Right atrium auricular region (tissue), 2 donors: ENCODE measurements at regions not wholly inside any gene's neighbourhood (a gene's known extent, or its start where the extent isn't known, plus 50 kb on each side); places are given as distances from the start of the nearest gene placed in this dataset.

ENCODE experiments used
- DNase-seq: peaks from one replicate; pipeline ENCODE4 v3.0.0-alpha.2; 2019; ENCODE audit warnings: low spot score
- H3K27ac ChIP-seq, 2 donors: fragments of 200-600 bp; sonication (generic); 1 replicate in 1 of 2; 2 replicates in 1 of 2; pipeline ENCODE4 v1.5.1; 2016 to 2019
- H3K27me3 ChIP-seq, 2 donors: fragments of 200-600 bp; sonication (generic); one replicate each; pipeline versions ENCODE4 v1.5.1 to v1.6.0; 2017 to 2019
- H3K36me3 ChIP-seq: fragments of 200-600 bp; sonication (generic); one replicate; pipeline ENCODE4 v1.5.1; 2016
- H3K4me1 ChIP-seq, 2 donors: fragments of 200-600 bp; sonication (generic); one replicate each; pipeline versions ENCODE4 v1.5.1 to v1.6.0; 2017 to 2019
- H3K4me3 ChIP-seq, 2 donors: fragments of 200-600 bp; sonication (generic); 1 replicate in 1 of 2; 2 replicates in 1 of 2; pipeline ENCODE4 v1.5.1; 2017 to 2019; ENCODE audit warnings: mild to moderate bottlenecking in 1 of 2, moderate library complexity in 1 of 2
- H3K9me3 ChIP-seq, 2 donors: fragments of 200-600 bp; sonication (generic); one replicate each; pipeline ENCODE4 v1.5.1; 2019
- TF ChIP-seq, protein P1 (sequence below), 2 donors: fragments of 200-600 bp; sonication (generic); IDR thresholded peaks; one replicate each; pipeline ENCODE4 v1.5.1; 2019; ENCODE audit warnings: antibody characterized with exemption in 2 of 2

DNA sequence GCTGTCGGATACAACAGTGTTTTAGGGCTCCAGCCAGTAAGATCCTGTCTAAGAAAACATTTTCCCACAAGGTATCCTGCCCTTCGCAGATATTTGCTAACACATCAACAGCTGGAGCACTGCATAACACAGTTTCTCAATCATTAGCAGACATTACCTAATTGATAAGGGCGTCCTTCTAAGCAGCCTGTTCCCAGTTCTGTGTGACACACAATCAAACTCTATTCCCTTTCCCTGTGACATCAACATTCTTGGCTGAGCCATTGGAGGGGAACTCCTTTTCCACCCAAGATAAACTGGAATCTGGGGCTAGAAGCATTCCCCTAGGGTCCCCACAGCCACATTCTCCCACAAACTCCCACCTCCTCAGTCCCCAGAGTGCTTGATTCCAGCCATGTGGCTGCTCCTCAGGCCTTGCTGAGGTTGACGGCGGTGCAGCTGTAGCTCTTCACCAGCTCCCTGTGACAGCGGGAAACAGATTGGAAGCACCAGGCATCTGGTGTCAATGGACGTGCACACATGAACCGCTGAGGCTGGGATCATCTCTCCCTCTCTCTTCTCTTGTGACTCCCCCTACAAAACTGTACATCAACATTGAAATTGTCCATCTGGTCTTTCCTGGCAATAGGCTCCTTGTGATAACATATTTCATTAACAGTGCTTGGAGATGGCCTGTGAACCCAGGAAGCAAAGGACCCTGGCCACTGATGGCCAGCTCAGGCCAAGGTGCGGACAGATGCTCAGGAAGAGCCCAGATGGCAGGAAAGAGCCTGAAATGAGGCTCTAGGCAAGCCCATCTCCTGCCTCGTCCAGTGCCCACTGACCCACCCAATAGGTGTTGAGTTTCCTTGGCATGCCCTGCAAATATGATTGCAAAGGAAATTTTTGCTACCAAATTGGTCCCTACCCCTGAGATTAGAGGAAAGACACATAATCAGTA is 131.1 kb upstream of the TBX20 start:
- TF ChIP-seq, protein P1, sequence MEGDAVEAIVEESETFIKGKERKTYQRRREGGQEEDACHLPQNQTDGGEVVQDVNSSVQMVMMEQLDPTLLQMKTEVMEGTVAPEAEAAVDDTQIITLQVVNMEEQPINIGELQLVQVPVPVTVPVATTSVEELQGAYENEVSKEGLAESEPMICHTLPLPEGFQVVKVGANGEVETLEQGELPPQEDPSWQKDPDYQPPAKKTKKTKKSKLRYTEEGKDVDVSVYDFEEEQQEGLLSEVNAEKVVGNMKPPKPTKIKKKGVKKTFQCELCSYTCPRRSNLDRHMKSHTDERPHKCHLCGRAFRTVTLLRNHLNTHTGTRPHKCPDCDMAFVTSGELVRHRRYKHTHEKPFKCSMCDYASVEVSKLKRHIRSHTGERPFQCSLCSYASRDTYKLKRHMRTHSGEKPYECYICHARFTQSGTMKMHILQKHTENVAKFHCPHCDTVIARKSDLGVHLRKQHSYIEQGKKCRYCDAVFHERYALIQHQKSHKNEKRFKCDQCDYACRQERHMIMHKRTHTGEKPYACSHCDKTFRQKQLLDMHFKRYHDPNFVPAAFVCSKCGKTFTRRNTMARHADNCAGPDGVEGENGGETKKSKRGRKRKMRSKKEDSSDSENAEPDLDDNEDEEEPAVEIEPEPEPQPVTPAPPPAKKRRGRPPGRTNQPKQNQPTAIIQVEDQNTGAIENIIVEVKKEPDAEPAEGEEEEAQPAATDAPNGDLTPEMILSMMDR (IDR thresholded peaks at IDR 0.05) = no peak
- DNase-seq = peak; percentile 88
- no peaks in the 10 kb centered on the region for H3K9me3 ChIP-seq
- H3K27ac ChIP-seq = peak overlapping the region; percentile 3 to 51
- no peaks in the 10 kb centered on the region for H3K27me3 ChIP-seq
- no peaks in the 10 kb centered on the region for H3K36me3 ChIP-seq
- H3K4me1 ChIP-seq = peaks cover 0 to 10% of the 10 kb centered on the region in 2 donors
- H3K4me3 ChIP-seq = no peak overlapping the region

DNA sequence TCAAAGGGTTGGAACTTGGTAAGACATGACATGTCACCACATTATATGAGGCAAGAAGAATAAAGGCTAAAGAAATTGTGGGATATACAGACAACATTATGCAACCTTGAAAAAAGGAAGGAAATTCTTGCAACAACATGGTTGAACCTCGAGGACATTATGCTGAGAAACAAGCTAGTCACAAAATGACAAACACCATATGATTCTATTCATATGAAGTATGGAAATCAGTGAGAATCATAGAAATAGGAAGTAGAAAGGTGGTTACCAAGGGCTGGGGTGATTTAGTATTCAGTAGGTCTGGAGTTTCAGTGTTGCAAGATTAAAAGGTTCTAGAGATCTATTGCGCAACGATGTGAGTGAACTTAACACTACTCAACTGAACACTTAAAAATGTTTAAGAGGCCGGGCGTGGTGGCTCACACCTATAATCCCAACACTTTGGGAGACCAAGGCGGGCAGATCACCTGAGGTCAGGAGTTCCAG is 126.9 kb upstream of the TBX20 start:
- DNase-seq = no peak
- Histone ChIP-seq H3K27me3 (no peaks in the 10 kb centered on the region), H3K36me3 (no peaks in the 10 kb centered on the region), H3K4me3 (no peak overlapping the region), H3K27ac (peak overlapping the region in 1 of 2 donors; percentile 7), H3K9me3 (no peaks in the 10 kb centered on the region), H3K4me1 (peaks cover 0 to 20% of the 10 kb centered on the region in 2 donors)
- TF ChIP-seq, protein P1 (IDR thresholded peaks at IDR 0.05) = no peak

DNA sequence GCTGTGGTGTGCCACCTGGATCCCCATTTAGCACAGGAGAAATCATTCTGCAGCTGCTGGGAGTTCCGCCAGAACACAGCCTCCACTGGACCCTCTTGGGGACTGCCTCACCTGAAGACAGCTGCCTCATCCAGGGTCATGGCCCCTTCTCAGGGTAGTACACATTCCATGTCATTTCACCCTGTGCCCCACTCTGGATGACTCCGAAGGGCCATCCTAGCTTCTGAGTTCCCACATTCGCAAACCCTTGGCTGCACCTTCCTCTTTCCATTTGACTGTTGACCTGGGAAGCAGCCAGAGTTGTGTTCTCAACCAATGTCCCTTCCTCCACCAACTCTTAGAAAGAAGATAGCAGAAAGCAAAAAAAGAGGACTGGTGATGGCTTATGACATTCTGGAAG is 125.6 kb upstream of the TBX20 start:
- no peaks in the 10 kb centered on the region for H3K36me3 ChIP-seq
- H3K4me3 ChIP-seq = no peak overlapping the region
- DNase-seq = no peak
- H3K9me3 ChIP-seq = no peaks in the 10 kb centered on the region
- peaks cover 0 to 20% of the 10 kb centered on the region in 2 donors for H3K4me1 ChIP-seq
- H3K27me3 ChIP-seq = no peaks in the 10 kb centered on the region
- TF ChIP-seq, protein P1 (IDR thresholded peaks at IDR 0.05) = no peak
- peak overlapping the region in 1 of 2 donors; percentile 20 for H3K27ac ChIP-seq

DNA sequence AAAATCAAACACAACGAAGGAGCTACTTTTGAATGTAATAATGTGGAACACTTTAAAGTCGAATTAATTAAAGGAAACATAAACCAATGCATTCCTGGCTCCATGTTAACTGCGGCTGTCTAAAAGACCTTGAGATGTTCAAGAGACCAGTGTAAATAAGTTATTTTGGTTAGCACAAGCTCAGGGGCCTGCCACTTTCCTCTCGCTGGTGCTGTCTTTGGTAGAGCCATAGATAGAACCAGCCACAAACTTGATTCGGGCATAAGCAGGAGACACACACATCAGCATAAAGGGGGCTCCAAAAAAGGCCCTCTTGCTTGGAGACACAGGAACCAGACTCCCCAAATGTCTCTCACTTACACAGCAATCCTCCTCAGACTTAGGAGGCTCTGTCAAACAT is 121.6 kb upstream of the TBX20 start:
- DNase-seq = no peak
- Histone ChIP-seq H3K27ac (peak overlapping the region; percentile 66 to 87), H3K9me3 (no peaks in the 10 kb centered on the region), H3K4me1 (peaks cover 0 to 20% of the 10 kb centered on the region in 2 donors), H3K4me3 (no peak overlapping the region), H3K36me3 (no peaks in the 10 kb centered on the region), H3K27me3 (no peaks in the 10 kb centered on the region)
- TF ChIP-seq, protein P1 (IDR thresholded peaks at IDR 0.05) = no peak

DNA sequence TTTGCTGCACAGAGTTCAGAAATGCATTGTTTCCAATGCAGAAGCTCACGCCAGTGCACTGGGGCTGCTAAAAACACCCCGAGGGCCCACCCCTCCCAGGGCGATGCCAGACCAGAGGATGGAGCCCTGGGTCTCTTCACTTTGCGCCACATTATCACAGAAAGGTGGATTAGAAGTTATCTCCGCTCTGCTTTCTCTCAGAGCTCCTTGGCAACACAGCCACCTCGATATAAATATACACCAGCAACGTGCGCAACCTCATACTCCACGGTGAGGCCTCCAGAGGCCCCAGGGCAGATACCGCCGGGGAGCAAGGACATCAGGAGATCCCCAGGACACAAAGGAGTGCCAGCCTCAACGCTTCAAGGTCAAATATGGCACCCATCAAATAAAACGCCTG is 121.0 kb upstream of the TBX20 start:
- no peaks in the 10 kb centered on the region for H3K36me3 ChIP-seq
- H3K9me3 ChIP-seq = no peaks in the 10 kb centered on the region
- no peaks in the 10 kb centered on the region for H3K27me3 ChIP-seq
- peaks cover 0 to 20% of the 10 kb centered on the region in 2 donors for H3K4me1 ChIP-seq
- peak overlapping the region; percentile 67 to 87 for H3K27ac ChIP-seq
- H3K4me3 ChIP-seq = no peak overlapping the region
- TF ChIP-seq, protein P1 (IDR thresholded peaks at IDR 0.05) = no peak
- DNase-seq = no peak
